ENCODE measurements at regions not wholly inside any gene's neighbourhood (a gene's known extent, or its start where the extent isn't known, plus 50 kb on each side); places are given as distances from the start of the nearest gene placed in this dataset.

GRCh38 chr2:111618978-111619902 lies 264.8 kb downstream of the ANAPC1 start:
- Histone ChIP-seq H3K79me2 (ENCODE audit: low read length) (no peaks in the 10 kb centered on the region), H3K9me3 (ENCODE audit: low read length) (no peaks in the 10 kb centered on the region), H4K20me1 (ENCODE audit: low read length) (no peaks in the 10 kb centered on the region), H3K4me1 (ENCODE audit: insufficient read depth, low read length) (peaks cover 37% of the 10 kb centered on the region), H3K36me3 (ENCODE audit: low read depth, low read length) (no peaks in the 10 kb centered on the region), H3K4me3 (ENCODE audit: low read length) (no peak overlapping the region), H3K9ac (ENCODE audit: low read length) (no peak overlapping the region), H3K27ac (ENCODE audit: low read length) (no peak overlapping the region), H3K4me2 (ENCODE audit: low read length) (no peak overlapping the region), H3K9me2 (replicated peaks; ENCODE audit: low read length) (no peaks in the 10 kb centered on the region), H3K27me3 (ENCODE audit: low read length) (no peaks in the 10 kb centered on the region), H2AFZ (ENCODE audit: low read length) (no peak overlapping the region), H3F3A (ENCODE audit: low read length, unreplicated experiment) (no peaks in the 10 kb centered on the region)
- DNase-seq (no peak), ATAC-seq (no peak)
- no TSS peak for BruUV-seq (replicated peaks)
- POLR2A ChIA-PET (ENCODE audit: unreplicated experiment): interaction anchor here (0.6 kb wide), 1 partner anchor 58 kb away, joined by 3 read pairs; no protein-coding TSS in a partner anchor
- TF ChIP-seq EZH2phosphoT487 (IDR thresholded peaks at IDR 0.05; ENCODE audit: borderline replicate concordance, low read length) (no peak), EZH2 (IDR thresholded peaks at IDR 0.05; ENCODE audit: low read length, unreplicated experiment) (no peak), CTCF (conservative IDR thresholded peaks at IDR 0.05; ENCODE audit: low read depth, low read length) (peak; percentile 50; the same call in 1 of the 2 replicates)
- intact Hi-C loops (cut with micrococcal nuclease): no loop called here
- CTCF ChIA-PET: interaction anchor here (0.6 kb wide), 1 partner anchor 58 kb away, joined by 3 read pairs; no protein-coding TSS in a partner anchor

- no peaks in the 10 kb centered on the region for H3K9me3 ChIP-seq (ENCODE audit: low read length)
- H4K20me1 ChIP-seq (ENCODE audit: low read length): no peaks in the 10 kb centered on the region
- intact Hi-C loops (cut with micrococcal nuclease): no loop called here
- no peak overlapping the region for H3K27ac ChIP-seq (ENCODE audit: low read length)
- ATAC-seq (no peak), DNase-seq (no peak)
- H3F3A ChIP-seq (ENCODE audit: low read length, unreplicated experiment): no peaks in the 10 kb centered on the region
- no peaks in the 10 kb centered on the region for H3K27me3 ChIP-seq (ENCODE audit: low read length)
- H3K9ac ChIP-seq (ENCODE audit: low read length): no peak overlapping the region
- peaks cover 37% of the 10 kb centered on the region for H3K4me1 ChIP-seq (ENCODE audit: insufficient read depth, low read length)
- H2AFZ ChIP-seq (ENCODE audit: low read length): no peak overlapping the region
- no TSS peak for BruUV-seq (replicated peaks)
- H3K4me2 ChIP-seq (ENCODE audit: low read length): no peak overlapping the region
- TF ChIP-seq EZH2 (IDR thresholded peaks at IDR 0.05; ENCODE audit: low read length, unreplicated experiment): no peak
- TF ChIP-seq CTCF (conservative IDR thresholded peaks at IDR 0.05; ENCODE audit: low read depth, low read length): no peak
- no peak for TF ChIP-seq EZH2phosphoT487 (IDR thresholded peaks at IDR 0.05; ENCODE audit: borderline replicate concordance, low read length)
- H3K79me2 ChIP-seq (ENCODE audit: low read length): no peaks in the 10 kb centered on the region
- no peak overlapping the region for H3K4me3 ChIP-seq (ENCODE audit: low read length)
- ChIA-PET POLR2A (ENCODE audit: unreplicated experiment) (interaction anchor here (0.6 kb wide), 1 partner anchor 57 kb away, joined by 3 read pairs; no protein-coding TSS in a partner anchor), CTCF (interaction anchor here (0.6 kb wide), 1 partner anchor 57 kb away, joined by 3 read pairs; no protein-coding TSS in a partner anchor)
- no peaks in the 10 kb centered on the region for H3K9me2 ChIP-seq (replicated peaks; ENCODE audit: low read length)
- no peaks in the 10 kb centered on the region for H3K36me3 ChIP-seq (ENCODE audit: low read depth, low read length)
Observed at GRCh38 chr2:111620281-111620680, 263.7 kb downstream of the ANAPC1 start.

Data from PC-3 (cell line).